Endothelial cell of umbilical vein (primary cell): ENCODE measurements at regions not wholly inside any gene's neighbourhood (a gene's known extent, or its start where the extent isn't known, plus 50 kb on each side); places are given as distances from the start of the nearest gene placed in this dataset.

Source experiments
- BruUV-seq: library from RNA; stranded (reverse); fragments of 400-500 nt; replicated peaks from 2 replicates; lab custom pipeline; 2021; lab: Mats Ljungman, UMichigan
- CTCF ChIA-PET: fragments of 300-600, 350-600 bp; sonication (Branson Sonifier 250); formaldehyde crosslinking; loops from one replicate; lab custom pipeline; 2021; ENCODE audit warnings: antibody characterized with exemption, inconsistent platforms; lab: Charles Lee
- POLR2A ChIA-PET: fragments of 300-600, 350-600 bp; sonication (Branson Sonifier 250); formaldehyde crosslinking; loops from one replicate; lab custom pipeline; 2021; ENCODE audit warnings: antibody characterized with exemption, inconsistent platforms; lab: Charles Lee
- DNase-seq: peaks from one replicate; pipeline ENCODE4 v3.0.0-alpha.2; 2011; ENCODE audit warnings: low read depth, low spot score
- FAIRE-seq: peaks from 2 replicates; lab custom pipeline; 2011; peaks lifted over from hg19 to GRCh38; lab: Jason Lieb, UNC
- H2AFZ ChIP-seq: 2 replicates; pipeline ENCODE4 v1.6.0; 2012; ENCODE audit warnings: low read depth, low read length, control low read depth, inconsistent platforms
- H3K27ac ChIP-seq: 2 replicates; pipeline ENCODE4 v1.5.1; 2011; ENCODE audit warnings: low read depth, mild to moderate bottlenecking, control low read depth, low read length, moderate library complexity; ENCODE audit not compliant: insufficient read depth
- H3K27me3 ChIP-seq, 2 experiments: 2 replicates each; pipeline versions ENCODE4 v1.6.0 to v1.6.1; 2011; ENCODE audit warnings: low read length in 2 of 2, mixed read lengths in 1 of 2; ENCODE audit not compliant: control insufficient read depth in 2 of 2, insufficient read depth in 2 of 2
- H3K36me3 ChIP-seq, 2 experiments: 2 replicates in 1 of 2; 3 replicates in 1 of 2; pipeline ENCODE4 v1.5.1; 2011; ENCODE audit warnings: low read length in 2 of 2, mild to moderate bottlenecking in 1 of 2, moderate library complexity in 1 of 2; ENCODE audit not compliant: control insufficient read depth in 2 of 2, insufficient read depth in 2 of 2; ENCODE audit errors: extremely low read depth in 1 of 2
- H3K4me1 ChIP-seq: 3 replicates; pipeline ENCODE4 v1.5.1; 2011; ENCODE audit warnings: mild to moderate bottlenecking, low read length; ENCODE audit not compliant: control insufficient read depth, insufficient read depth; ENCODE audit errors: extremely low read depth
- H3K4me2 ChIP-seq: 2 replicates; pipeline ENCODE4 v1.6.1; 2011; ENCODE audit warnings: low read length, control low read depth, mixed read lengths; ENCODE audit not compliant: insufficient read depth
- H3K4me3 ChIP-seq, 3 experiments: fragments of 200-600 bp in 1 of 3; sonication (generic), shearing (Covaris generic) in 1 of 3; replicated peaks in 1 of 3; 2 replicates each; pipeline ENCODE4 v1.5.1; 2011 to 2016; ENCODE audit warnings: control low read depth in 3 of 3, low read length in 3 of 3, mild to moderate bottlenecking in 2 of 3, inconsistent platforms in 1 of 3, low read depth in 1 of 3, moderate library complexity in 1 of 3; ENCODE audit not compliant: insufficient read depth in 1 of 3
- H3K79me2 ChIP-seq: 2 replicates; pipeline ENCODE4 v1.6.0; 2012; ENCODE audit warnings: low read length, inconsistent platforms; ENCODE audit not compliant: control insufficient read depth, insufficient read depth
- H3K9ac ChIP-seq: replicated peaks from 2 replicates; pipeline ENCODE3; 2011; ENCODE audit warnings: low read length, control low read depth; ENCODE audit not compliant: insufficient read depth; ENCODE audit errors: extremely low read depth
- H3K9me1 ChIP-seq: replicated peaks from 3 replicates; pipeline ENCODE4 v1.6.0; 2011; ENCODE audit warnings: mild to moderate bottlenecking, low read length; ENCODE audit not compliant: control insufficient read depth, insufficient read depth; ENCODE audit errors: extremely low read depth
- H3K9me3 ChIP-seq: replicated peaks from 2 replicates; pipeline ENCODE4 v1.5.1; 2012; ENCODE audit warnings: low read length, inconsistent platforms; ENCODE audit not compliant: control insufficient read depth, insufficient read depth
- H4K20me1 ChIP-seq: replicated peaks from 2 replicates; pipeline ENCODE3; 2011; ENCODE audit warnings: mild to moderate bottlenecking, low read length; ENCODE audit not compliant: control insufficient read depth, insufficient read depth; ENCODE audit errors: extremely low read depth
- CTCF ChIP-seq, 2 donors: IDR thresholded peaks; 1 replicate in 1 of 2; 2 replicates in 1 of 2; pipeline ENCODE4 v1.5.1; 2011; ENCODE audit warnings: low read length in 2 of 2, mild to moderate bottlenecking in 2 of 2, moderate library complexity in 2 of 2, control low read depth in 1 of 2, inconsistent platforms in 1 of 2, low read depth in 1 of 2; ENCODE audit not compliant: insufficient read depth in 1 of 2; ENCODE audit errors: extremely low read depth in 1 of 2
- EZH2 ChIP-seq: IDR thresholded peaks from 2 replicates; pipeline ENCODE4 v1.6.1; 2012; ENCODE audit warnings: borderline replicate concordance, low read depth, mild to moderate bottlenecking, moderate library complexity, low read length, inconsistent platforms; ENCODE audit not compliant: severe bottlenecking
- FOS ChIP-seq: IDR thresholded peaks from 2 replicates; pipeline ENCODE4 v1.6.1; 2011; ENCODE audit warnings: mild to moderate bottlenecking, low read length, moderate library complexity, borderline replicate concordance; ENCODE audit not compliant: insufficient read depth
- GATA2 ChIP-seq: IDR thresholded peaks from 2 replicates; pipeline ENCODE4 v1.7.0; 2011; ENCODE audit warnings: low read depth, mild to moderate bottlenecking, moderate library complexity, mixed read lengths, low read length; ENCODE audit not compliant: insufficient read length, insufficient read depth
- JUN ChIP-seq: IDR thresholded peaks from 2 replicates; pipeline ENCODE4 v1.6.1; 2011; ENCODE audit warnings: borderline replicate concordance, low read depth; ENCODE audit not compliant: insufficient read length, insufficient read depth
- MYC ChIP-seq: IDR thresholded peaks from one replicate; pipeline ENCODE4 v1.6.1; 2011; ENCODE audit warnings: mild to moderate bottlenecking, low read depth, low read length
- POLR2A ChIP-seq: IDR thresholded peaks from 2 replicates; pipeline ENCODE4 v1.6.1; 2012; ENCODE audit warnings: low read depth, mild to moderate bottlenecking, control low read depth, low read length
- POLR2AphosphoS5 ChIP-seq: IDR thresholded peaks from 2 replicates; pipeline ENCODE4 v1.6.1; 2012; ENCODE audit warnings: low read depth, mild to moderate bottlenecking, control low read depth, low read length, moderate library complexity; ENCODE audit not compliant: insufficient read depth
- dilution Hi-C: fragments of 300-500 bp; cut with MboI; formaldehyde crosslinking; loops from one replicate; pipeline ENCODE4 v1.15.0; 2019; ENCODE audit warnings: low sequenced_read_pairs; ENCODE audit not compliant: extremely low pct_ligation_motif_present
- intact Hi-C: fragments of 100-400 bp; cut with micrococcal nuclease; formaldehyde crosslinking; loops from one replicate; pipeline ENCODE4 v1.10.0; 2022
- TF ChIP-seq, protein P1 (sequence below): IDR thresholded peaks from 2 replicates; pipeline ENCODE4 v1.6.1; 2011; ENCODE audit not compliant: insufficient read depth, insufficient read length

- TF ChIP-seq POLR2AphosphoS5 (no peak), MYC (no peak), CTCF (IDR thresholded peaks at IDR 0.05; ENCODE audit: extremely low read depth in 1 of 2, insufficient read depth in 1 of 2, low read depth in 1 of 2, low read length in 2 of 2) (no peak), POLR2A (no peak), JUN (no peak), EZH2 (no peak), FOS (no peak), GATA2 (no peak)
- TF ChIP-seq, protein P1, sequence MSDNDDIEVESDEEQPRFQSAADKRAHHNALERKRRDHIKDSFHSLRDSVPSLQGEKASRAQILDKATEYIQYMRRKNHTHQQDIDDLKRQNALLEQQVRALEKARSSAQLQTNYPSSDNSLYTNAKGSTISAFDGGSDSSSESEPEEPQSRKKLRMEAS: no peak
- Histone ChIP-seq H3K36me3 (no peaks in the 10 kb centered on the region), H4K20me1 (no peaks in the 10 kb centered on the region), H3K4me2 (no peak overlapping the region), H2AFZ (no peak overlapping the region), H3K27ac (no peak overlapping the region), H3K79me2 (no peaks in the 10 kb centered on the region), H3K9me1 (no peaks in the 10 kb centered on the region), H3K27me3 (no peaks in the 10 kb centered on the region), H3K4me1 (no peaks in the 10 kb centered on the region), H3K4me3 (no peak overlapping the region), H3K9ac (no peak overlapping the region), H3K9me3 (peaks cover 2% of the 10 kb centered on the region)
- CTCF ChIA-PET: no interaction called here
- POLR2A ChIA-PET: no interaction called here
- intact Hi-C loops (no loop called here), dilution Hi-C loops (no loop called here)
- FAIRE-seq (no peak), DNase-seq (no peak)
- no TSS peak for BruUV-seq
Observed at GRCh38 chr18:78906066-78906465, 73.6 kb upstream of the SALL3 start.
